ENCODE measurements at regions not wholly inside any gene's neighbourhood (a gene's known extent, or its start where the extent isn't known, plus 50 kb on each side); places are given as distances from the start of the nearest gene placed in this dataset.

DNA sequence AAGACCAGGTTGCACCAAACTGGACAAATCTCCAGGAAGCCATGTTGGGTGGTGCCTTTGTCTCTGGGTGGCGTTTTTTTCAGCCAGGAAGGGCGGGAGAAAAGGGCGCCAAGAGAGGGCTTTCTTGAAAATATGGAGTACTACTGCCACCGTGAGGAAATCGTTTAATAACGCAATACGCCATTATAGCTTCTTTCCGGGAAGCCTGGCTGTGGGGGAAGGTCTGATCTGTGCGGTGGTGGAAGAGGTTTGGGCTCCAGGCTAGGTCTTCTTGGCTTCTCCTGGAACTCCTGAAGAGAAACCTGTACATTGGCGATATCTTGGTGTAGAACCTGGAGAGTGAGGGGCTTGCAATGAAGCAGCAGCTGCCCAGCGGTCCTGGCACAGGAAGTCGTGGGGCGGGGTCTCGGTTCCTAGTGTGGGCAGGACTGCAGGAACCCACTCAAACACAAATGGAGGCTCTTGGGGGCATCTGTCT, 202.7 kb downstream of the OR13H1 start:
- 47 to 96% methylated on average over 8 to 14 of the region's 14 CpGs for WGBS, 2 donors
- H3K36me3 ChIP-seq: peaks cover 0 to 9% (median 0%) of the 10 kb centered on the region in 3 donors

DNA sequence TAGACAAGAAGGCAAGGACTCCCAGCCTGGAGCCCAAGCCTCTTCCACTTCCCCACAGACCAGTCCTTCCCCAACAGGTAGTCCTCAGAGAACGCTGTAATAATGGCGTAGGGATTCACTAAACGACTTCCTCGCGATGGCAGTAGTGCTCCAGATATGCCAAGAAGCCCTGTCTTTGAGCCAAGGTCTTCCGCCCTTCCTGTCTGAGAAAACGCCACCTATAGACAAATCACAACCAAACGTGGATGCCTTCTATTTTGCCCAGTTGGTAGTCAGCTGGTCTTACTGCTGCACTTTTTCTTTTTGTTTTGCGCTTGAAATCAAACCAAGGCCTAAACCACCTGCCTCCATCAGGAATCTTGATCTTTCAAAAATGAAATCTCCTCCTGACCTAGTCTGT, 203.3 kb downstream of the OR13H1 start:
- TF ChIP-seq EP300 (IDR thresholded peaks at IDR 0.05) (no peak), CTCF (IDR thresholded peaks at IDR 0.05) (peak in 4 of 5 experiments; percentile 31 to 60 (median 46)), POLR2A (IDR thresholded peaks at IDR 0.05) (no peak)
- Histone ChIP-seq H3K27me3 (no peaks in the 10 kb centered on the region), H3K4me3 (peak overlapping the region in 2 of 4 donors; percentile 34 to 55), H3K36me3 (peaks cover 0 to 9% (median 0%) of the 10 kb centered on the region in 3 donors), H3K4me1 (no peaks in the 10 kb centered on the region), H3K9me3 (no peaks in the 10 kb centered on the region), H3K27ac (peak overlapping the region in 1 of 4 donors; percentile 87)
- WGBS, 2 donors: 41 to 91% methylated on average over 4 to 9 of the region's 9 CpGs
- DNase-seq (ENCODE audit: low spot score in 2 of 2): no peak

More for the DNA sequence above, 202.7 kb downstream of the OR13H1 start:
- Histone ChIP-seq H3K9me3 (no peaks in the 10 kb centered on the region), H3K4me1 (no peaks in the 10 kb centered on the region), H3K27me3 (no peaks in the 10 kb centered on the region), H3K4me3 (peak overlapping the region in 2 of 4 donors; percentile 34 to 55), H3K27ac (peak overlapping the region in 1 of 4 donors; percentile 87)
- TF ChIP-seq POLR2A (IDR thresholded peaks at IDR 0.05): no peak
- TF ChIP-seq CTCF (IDR thresholded peaks at IDR 0.05): peak in 4 of 5 experiments; percentile 35 to 75 (median 54)
- TF ChIP-seq EP300 (IDR thresholded peaks at IDR 0.05): no peak
- no peak for DNase-seq (ENCODE audit: low spot score in 2 of 2)

DNA sequence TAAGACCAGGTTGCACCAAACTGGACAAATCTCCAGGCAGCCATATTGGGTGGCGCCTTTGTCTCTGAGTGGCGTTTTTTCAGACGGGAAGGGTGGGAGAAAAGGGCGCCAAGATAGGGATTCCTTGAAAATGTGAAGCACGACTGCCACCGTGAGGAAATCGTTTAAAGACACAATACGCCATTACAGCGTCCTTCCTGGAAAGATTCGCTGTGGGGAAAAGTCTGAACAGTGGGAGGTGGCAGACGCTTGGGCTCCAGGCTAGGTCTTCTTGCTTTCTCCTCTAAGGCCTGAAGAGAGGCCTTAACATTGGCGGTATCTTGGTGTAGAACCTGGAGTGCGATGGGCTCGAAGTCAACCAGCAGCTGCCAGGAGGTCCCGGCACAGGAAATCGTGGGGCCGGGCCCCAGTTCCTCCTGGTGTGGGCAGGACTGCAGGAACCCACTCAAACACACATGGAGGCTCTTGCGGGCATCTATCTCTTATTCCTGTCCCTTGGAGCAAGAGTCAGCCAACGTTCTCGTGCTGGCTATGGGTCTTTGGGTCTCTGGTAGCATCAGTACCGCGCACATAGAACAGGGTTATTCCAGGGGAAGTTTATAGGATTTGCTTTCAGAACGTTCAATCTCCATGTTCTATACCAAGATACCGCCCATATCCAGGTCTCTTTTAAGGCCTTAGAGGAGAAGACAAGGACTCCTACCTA, 208.8 kb downstream of the OR13H1 start:
- H3K27me3 ChIP-seq: no peaks in the 10 kb centered on the region
- no peaks in the 10 kb centered on the region for H3K9me3 ChIP-seq
- H3K4me1 ChIP-seq: peaks cover 0 to 4% (median 0%) of the 10 kb centered on the region in 4 donors
- peak overlapping the region in 2 of 4 donors; percentile 80 to 89 for H3K27ac ChIP-seq
- H3K4me3 ChIP-seq: peak overlapping the region in 2 of 4 donors; percentile 40 to 50
- TF ChIP-seq CTCF (IDR thresholded peaks at IDR 0.05): peak in 1 of 5 experiments; percentile 34
- TF ChIP-seq POLR2A (IDR thresholded peaks at IDR 0.05): no peak
- peaks cover 0 to 12% (median 0%) of the 10 kb centered on the region in 3 donors for H3K36me3 ChIP-seq
- DNase-seq (ENCODE audit: low spot score in 2 of 2): no peak
- WGBS, 2 donors: 43 to 95% methylated on average over 22 to 23 of the region's 24 CpGs

GRCh38 chrX:131762802-131763234, 218.9 kb downstream of the OR13H1 start:
- H3K4me1 ChIP-seq: no peaks in the 10 kb centered on the region
- H3K27ac ChIP-seq: peak overlapping the region in 2 of 4 donors; percentile 41 to 68
- TF ChIP-seq CTCF (IDR thresholded peaks at IDR 0.05): peak in 4 of 5 experiments; percentile 33 to 78 (median 60)
- TF ChIP-seq EP300 (IDR thresholded peaks at IDR 0.05): no peak
- no peak for TF ChIP-seq POLR2A (IDR thresholded peaks at IDR 0.05)
- 47 to 92% methylated on average over 7 of the region's 7 CpGs for WGBS, 2 donors
- H3K9me3 ChIP-seq: no peaks in the 10 kb centered on the region
- DNase-seq (ENCODE audit: low spot score in 2 of 2): no peak
- no peaks in the 10 kb centered on the region for H3K36me3 ChIP-seq
- H3K4me3 ChIP-seq: peak overlapping the region in 2 of 4 donors; percentile 23 to 41
- H3K27me3 ChIP-seq: no peaks in the 10 kb centered on the region

DNA sequence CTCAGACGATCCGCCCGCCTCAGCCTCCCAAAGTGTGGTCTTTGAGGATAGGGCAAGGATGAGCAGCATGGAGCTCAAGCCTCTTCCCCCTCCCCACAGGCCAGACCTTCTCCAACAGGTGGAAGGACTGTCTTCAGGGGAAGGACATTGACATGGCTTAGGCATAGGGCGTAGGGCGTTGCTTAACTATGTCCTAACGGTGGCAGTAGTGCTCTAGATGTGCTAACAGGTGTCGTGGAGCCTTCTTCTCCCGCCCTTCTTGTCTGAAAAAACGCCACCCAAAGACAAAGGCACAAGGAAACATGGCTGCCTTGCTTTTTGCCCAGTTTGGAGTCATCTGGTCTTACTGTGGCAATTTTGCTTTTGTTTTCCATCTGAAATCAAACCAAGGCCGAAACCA, 219.8 kb downstream of the OR13H1 start:
- Histone ChIP-seq H3K27me3 (no peaks in the 10 kb centered on the region), H3K4me3 (peak overlapping the region in 2 of 4 donors; percentile 23 to 41), H3K36me3 (no peaks in the 10 kb centered on the region), H3K4me1 (no peaks in the 10 kb centered on the region), H3K27ac (peak overlapping the region in 1 of 4 donors; percentile 68), H3K9me3 (no peaks in the 10 kb centered on the region)
- 44 to 97% methylated on average over 10 of the region's 10 CpGs for WGBS, 2 donors
- no peak for DNase-seq (ENCODE audit: low spot score in 2 of 2)
- no peak for TF ChIP-seq EP300 (IDR thresholded peaks at IDR 0.05)
- no peak for TF ChIP-seq POLR2A (IDR thresholded peaks at IDR 0.05)
- TF ChIP-seq CTCF (IDR thresholded peaks at IDR 0.05): peak in 4 of 5 experiments; percentile 42 to 77 (median 56)
